GM12878 (cell line): ENCODE measurements at regions not wholly inside any gene's neighbourhood (a gene's known extent, or its start where the extent isn't known, plus 50 kb on each side); places are given as distances from the start of the nearest gene placed in this dataset.

ENCODE experiments used
- ATAC-seq: fragments of 200-7000 bp; cut with Tn5 transposase; 3 replicates; pipeline ENCODE4 v1.9.1; 2020; ENCODE audit warnings: mild to moderate bottlenecking, moderate library complexity
- BruUV-seq: library from RNA; stranded (reverse); fragments of 400-500 nt; replicated peaks from 2 replicates; lab custom pipeline; 2021; lab: Mats Ljungman, UMichigan
- CTCF ChIA-PET: fragments of 300-600 bp; sonication (Branson Sonifier 250); formaldehyde crosslinking; extraction: SDS; loops from one replicate; lab custom pipeline; 2021; ENCODE audit warnings: inconsistent platforms; lab: Yijun Ruan, JAX
- POLR2A ChIA-PET: fragments of 350-600 bp; formaldehyde crosslinking; extraction: SDS; loops from one replicate; lab custom pipeline; 2021; ENCODE audit warnings: inconsistent platforms; lab: Charles Lee
- RAD21 ChIA-PET: fragments of 300-600 bp; sonication (Branson Sonifier 250); formaldehyde crosslinking; loops from one replicate; lab custom pipeline; 2023; ENCODE audit warnings: antibody characterized with exemption; ENCODE audit not compliant: unreplicated experiment; lab: Charles Lee
- SMC1A ChIA-PET: fragments of 300-600 bp; sonication (Branson Sonifier 250); formaldehyde crosslinking; loops from one replicate; lab custom pipeline; 2023; ENCODE audit not compliant: unreplicated experiment, uncharacterized antibody; lab: Charles Lee
- DNase-seq: peaks from one replicate; pipeline ENCODE4 v3.0.0-alpha.2; 2011; ENCODE audit warnings: low read depth, low spot score
- FAIRE-seq: peaks from 3 replicates; lab custom pipeline; 2011; peaks lifted over from hg19 to GRCh38; lab: Jason Lieb, UNC
- H2AFZ ChIP-seq: 2 replicates; pipeline ENCODE4 v1.6.0; 2011; ENCODE audit warnings: low read depth, low read length, control low read depth; ENCODE audit not compliant: control insufficient read depth
- H3K27ac ChIP-seq: 2 replicates; pipeline ENCODE4 v1.5.1; 2011; ENCODE audit warnings: control low read depth; ENCODE audit not compliant: control insufficient read depth, insufficient read depth
- H3K27me3 ChIP-seq, 2 experiments: replicated peaks in 1 of 2; 2 replicates each; pipeline versions ENCODE4 v1.6.0 to v1.6.1; 2011; ENCODE audit warnings: low read length in 1 of 2; ENCODE audit not compliant: control insufficient read depth in 2 of 2, insufficient read depth in 2 of 2
- H3K36me3 ChIP-seq, 2 experiments: 2 replicates each; pipeline ENCODE4 v1.5.1; 2011; ENCODE audit warnings: low read length in 1 of 2; ENCODE audit not compliant: control insufficient read depth in 2 of 2, insufficient read depth in 2 of 2
- H3K4me1 ChIP-seq: 2 replicates; pipeline ENCODE4 v1.6.1; 2011; ENCODE audit warnings: mild to moderate bottlenecking, low read length, moderate library complexity, mixed read lengths; ENCODE audit not compliant: control insufficient read depth, insufficient read depth
- H3K4me2 ChIP-seq: 2 replicates; pipeline ENCODE4 v1.6.0; 2011; ENCODE audit warnings: control low read depth; ENCODE audit not compliant: control insufficient read depth, insufficient read depth
- H3K4me3 ChIP-seq: fragments of 200-600 bp; sonication (generic); 2 replicates; pipeline ENCODE4 v1.5.1; 2016
- H3K79me2 ChIP-seq: 2 replicates; pipeline ENCODE4 v1.6.0; 2011; ENCODE audit warnings: low read length; ENCODE audit not compliant: control insufficient read depth, insufficient read depth
- H3K9ac ChIP-seq: 2 replicates; pipeline ENCODE4 v1.8.0; 2011; ENCODE audit warnings: low read length, control low read depth, mixed read lengths; ENCODE audit not compliant: control insufficient read depth, insufficient read depth
- H3K9me3 ChIP-seq: replicated peaks from 3 replicates; pipeline ENCODE4 v1.5.1; 2011; ENCODE audit warnings: mild to moderate bottlenecking, low read length; ENCODE audit not compliant: control insufficient read depth, insufficient read depth
- H4K20me1 ChIP-seq: 2 replicates; pipeline ENCODE4 v1.6.0; 2011; ENCODE audit not compliant: control insufficient read depth, insufficient read depth
- CBX5 ChIP-seq: sonication (generic); IDR thresholded peaks from 2 replicates; pipeline ENCODE4 v1.6.1; 2016; ENCODE audit warnings: low read depth, moderate library complexity, mild to moderate bottlenecking, inconsistent platforms
- CEBPB ChIP-seq, 2 experiments: fragments of 150-350 bp in 1 of 2; IDR thresholded peaks; 2 replicates each; pipeline ENCODE4 v1.6.1; 2012 to 2014; ENCODE audit warnings: low read depth in 2 of 2, low read length in 2 of 2, borderline replicate concordance in 1 of 2, inconsistent platforms in 1 of 2
- CHD2 ChIP-seq: IDR thresholded peaks from 2 replicates; pipeline ENCODE4 v1.6.1; 2011; ENCODE audit warnings: low read depth, low read length, improper control_type of control experiment, borderline replicate concordance
- FOXK2 ChIP-seq: fragments of 450-650 bp; IDR thresholded peaks from 2 replicates; pipeline ENCODE4 v1.6.1; 2017; ENCODE audit warnings: mild to moderate bottlenecking, moderate library complexity
- GATAD2B ChIP-seq: fragments of 450-650 bp; conservative IDR thresholded peaks from 2 replicates; pipeline ENCODE4 v1.6.1; 2017; ENCODE audit warnings: low read depth, mild to moderate bottlenecking, moderate library complexity
- JUND ChIP-seq: IDR thresholded peaks from 2 replicates; pipeline ENCODE4 v1.6.1; 2012; ENCODE audit warnings: low read depth, mild to moderate bottlenecking, low read length, improper control_type of control experiment, moderate library complexity
- KAT2A ChIP-seq: conservative IDR thresholded peaks from 2 replicates; pipeline ENCODE4 v1.6.1; 2011; ENCODE audit warnings: low read depth, low read length; ENCODE audit not compliant: control insufficient read depth
- NFYA ChIP-seq: IDR thresholded peaks from 2 replicates; pipeline ENCODE4 v1.6.1; 2011; ENCODE audit warnings: low read depth, mild to moderate bottlenecking, low read length, improper control_type of control experiment, borderline replicate concordance
- PML ChIP-seq: IDR thresholded peaks from 2 replicates; pipeline ENCODE4 v1.6.1; 2012; ENCODE audit warnings: low read length, inconsistent platforms
- REST ChIP-seq: IDR thresholded peaks from 2 replicates; pipeline ENCODE4 v1.6.1; 2012; ENCODE audit warnings: mild to moderate bottlenecking, low read depth, low read length
- SREBF1 ChIP-seq: IDR thresholded peaks from 2 replicates; pipeline ENCODE4 v1.6.1; 2012; ENCODE audit warnings: mild to moderate bottlenecking, low read length
- ZNF207 ChIP-seq: fragments of 450-650 bp; IDR thresholded peaks from 2 replicates; pipeline ENCODE4 v1.6.1; 2014; ENCODE audit warnings: antibody characterized with exemption, mild to moderate bottlenecking, borderline replicate concordance
- ZNF274 ChIP-seq: IDR thresholded peaks from one replicate; pipeline ENCODE4 v1.8.0; 2011; ENCODE audit not compliant: insufficient read length, insufficient read depth
- ZNF384 ChIP-seq: IDR thresholded peaks from 2 replicates; pipeline ENCODE4 v1.6.1; 2012; ENCODE audit warnings: low read depth, mild to moderate bottlenecking, low read length, improper control_type of control experiment, borderline replicate concordance
- ZNF592 ChIP-seq: fragments of 450-650 bp; IDR thresholded peaks from 2 replicates; pipeline ENCODE4 v1.6.1; 2017; ENCODE audit warnings: mild to moderate bottlenecking, moderate library complexity
- WGBS: methylation state at CpG from one replicate; pipeline ENCODE4 v1.1.6; 2016; ENCODE audit warnings: low lambda C conversion rate; ENCODE audit not compliant: insufficient replicate concordance, insufficient coverage; ENCODE audit errors: missing lambda C conversion rate; 5-methylcytosine and 5-hydroxymethylcytosine counted together
- in situ Hi-C: fragments of 300-500 bp; cut with MboI; formaldehyde crosslinking; loops from 9 replicates; pipeline ENCODE4 v1.14.3; 2018; ENCODE audit warnings: mixed read lengths
- intact Hi-C: fragments of 100-400 bp; cut with micrococcal nuclease; formaldehyde crosslinking; loops from one replicate; pipeline ENCODE4 v1.14.2; 2022; ENCODE audit not compliant: unreplicated experiment

GRCh38 chr3:27577504-27577903, 93.3 kb upstream of the SLC4A7 start (continued):
- no peak for TF ChIP-seq REST
- TF ChIP-seq PML, result no peak
- TF ChIP-seq KAT2A, result no peak
- no peak for TF ChIP-seq NFYA
- TF ChIP-seq JUND, result no peak
- TF ChIP-seq CBX5, result no peak

GRCh38 chr3:27576171-27576570, 92.0 kb upstream of the SLC4A7 start:
- WGBS, result 19% methylated on average over 3 of the region's 3 CpGs
- TF ChIP-seq GATAD2B, result no peak
- TF ChIP-seq SREBF1, result no peak
- no peak for TF ChIP-seq ZNF274
- TF ChIP-seq ZNF384, result no peak
- no peak for TF ChIP-seq CHD2
- no peak for TF ChIP-seq ZNF592
- TF ChIP-seq CEBPB (IDR thresholded peaks at IDR 0.05; ENCODE audit: borderline replicate concordance in 1 of 2, low read depth in 2 of 2, low read length in 2 of 2), result no peak
- TF ChIP-seq FOXK2, result no peak
- TF ChIP-seq NFYA, result no peak
- no peak for TF ChIP-seq ZNF207

More at GRCh38 chr3:27576171-27576570, 92.0 kb upstream of the SLC4A7 start:
- no peak overlapping the region for H3K4me2 ChIP-seq
- in situ Hi-C loops, result no loop called here
- ATAC-seq, result no peak
- H3K27me3 ChIP-seq, result no peaks in the 10 kb centered on the region
- POLR2A ChIA-PET, result no interaction called here
- H4K20me1 ChIP-seq, result no peaks in the 10 kb centered on the region
- no peaks in the 10 kb centered on the region for H3K36me3 ChIP-seq
- H3K9me3 ChIP-seq, result no peaks in the 10 kb centered on the region
- H3K4me3 ChIP-seq, result no peak overlapping the region
- RAD21 ChIA-PET, result no interaction called here
- no peak overlapping the region for H2AFZ ChIP-seq
- BruUV-seq, result no TSS peak
- H3K79me2 ChIP-seq, result no peaks in the 10 kb centered on the region
- no peak overlapping the region for H3K27ac ChIP-seq
- no peaks in the 10 kb centered on the region for H3K4me1 ChIP-seq
- DNase-seq, result no peak
- H3K9ac ChIP-seq, result no peak overlapping the region
- FAIRE-seq, result no peak
- intact Hi-C loops, result no loop called here
- CTCF ChIA-PET, result no interaction called here
- SMC1A ChIA-PET, result interaction anchor here (1.0 kb wide), 1 partner anchor 40 kb away, joined by 3 read pairs; no protein-coding TSS in a partner anchor
